Heart left ventricle (tissue), 16 donors: ENCODE measurements at regions not wholly inside any gene's neighbourhood (a gene's known extent, or its start where the extent isn't known, plus 50 kb on each side); places are given as distances from the start of the nearest gene placed in this dataset.

Experiments used
- ATAC-seq, 4 donors: fragments of 200-7000 bp; cut with Tn5 transposase; one replicate each; pipeline ENCODE4 v1.9.1; 2020 to 2022; ENCODE audit warnings: moderate library complexity in 4 of 4, mild to moderate bottlenecking in 3 of 4, moderate number of reproducible peaks in 1 of 4
- DNase-seq, 5 donors: peaks; one replicate each; pipeline ENCODE4 v3.0.0-alpha.2; 2020
- H3K27ac ChIP-seq, 12 donors: fragments of 200-600 bp; sonication (generic) in 4 of 12; one replicate each; pipeline versions ENCODE4 v1.5.0 to v1.8.0; 2016 to 2022; ENCODE audit warnings: mild to moderate bottlenecking in 2 of 12
- H3K27me3 ChIP-seq, 9 donors: fragments of 200-600 bp; sonication (generic) in 2 of 9; one replicate each; pipeline versions ENCODE4 v1.5.1 to v1.8.0; 2016 to 2022; ENCODE audit warnings: mild to moderate bottlenecking in 3 of 9
- H3K36me3 ChIP-seq, 9 donors: fragments of 200-600 bp; sonication (generic) in 2 of 9; one replicate each; pipeline versions ENCODE4 v1.5.0 to v1.8.0; 2018 to 2022; ENCODE audit warnings: mild to moderate bottlenecking in 2 of 9
- H3K4me1 ChIP-seq, 12 donors: fragments of 200-600 bp; sonication (generic) in 4 of 12; one replicate each; pipeline versions ENCODE4 v1.5.0 to v1.8.0; 2016 to 2022; ENCODE audit warnings: mild to moderate bottlenecking in 3 of 12
- H3K4me3 ChIP-seq, 12 donors: fragments of 200-600 bp; sonication (generic) in 4 of 12; one replicate each; pipeline versions ENCODE4 v1.5.0 to v1.8.0; 2017 to 2022; ENCODE audit warnings: mild to moderate bottlenecking in 9 of 12, moderate library complexity in 4 of 12
- H3K9me3 ChIP-seq, 12 donors: fragments of 200-600 bp; sonication (generic) in 4 of 12; one replicate each; pipeline versions ENCODE4 v1.5.0 to v1.8.0; 2016 to 2022; ENCODE audit warnings: mild to moderate bottlenecking in 1 of 12
- POLR2A ChIP-seq, 2 donors: fragments of 450-650 bp; IDR thresholded peaks; one replicate each; pipeline ENCODE4 v1.6.1; 2017; ENCODE audit warnings: antibody characterized with exemption in 2 of 2, mild to moderate bottlenecking in 2 of 2, moderate library complexity in 2 of 2
- WGBS, 4 donors: extraction: QIAGEN DNeasy Blood & Tissue Kit in 2 of 4; methylation state at CpG; one replicate each; pipeline versions ENCODE4 v1.1.5 to v1.1.7; 2013 to 2018; 5-methylcytosine and 5-hydroxymethylcytosine counted together
- intact Hi-C, 10 donors: fragments of 100-400 bp; cut with DNase I; formaldehyde crosslinking; loops; one replicate each; pipeline versions ENCODE4 v1.11.1 to v1.14.2; 2022
- TF ChIP-seq, protein P1 (sequence below), 12 donors: fragments of 200-600 bp; sonication (generic) in 4 of 12; IDR thresholded peaks; one replicate each; pipeline versions ENCODE4 v1.5.0 to v1.8.0; 2018 to 2022; ENCODE audit warnings: antibody characterized with exemption in 12 of 12, mild to moderate bottlenecking in 5 of 12
- donor health status: ischemic (EF 13 %, LVEDD 7.1; RV severe dilation, severe dysfunction).
- donor health status: healthy with polysubstance abuse.
- donor health status: DM: no; HTN: yes; CAD: no.
- donor health status: DM: no; HTN: no; CAD: no.
- donor health status: ischemic (EF 25% LVEDD 6.9; RV normal size, moderate dysfunction).
- donor health status: ischemic (EF 25% LVEDD 5.7; RV mildly dilated, moderate dysfunction).
- donor health status: healthy.
- donor health status: DM: yes; HTN: yes; CAD: no.
- donor health status: ischemic (EF 35%, LVEDD 5.7; RV mildly dilated, moderate dysfunction).
- donor health status: nonischemic (EF 11% LVEDD 7.7; RV severe dilation, severe dysfunction).
- donor health status: DM: yes; HTN: yes; CAD: no.
- donor health status: PGD.
- donor health status: ischemic (EF 29% LVEDD 5.4; RV normal size, mild dysfunction).
- donor health status: nonischemic (EF 23%, LVEDD 6.1; RV moderate dilation, normal function).

DNA sequence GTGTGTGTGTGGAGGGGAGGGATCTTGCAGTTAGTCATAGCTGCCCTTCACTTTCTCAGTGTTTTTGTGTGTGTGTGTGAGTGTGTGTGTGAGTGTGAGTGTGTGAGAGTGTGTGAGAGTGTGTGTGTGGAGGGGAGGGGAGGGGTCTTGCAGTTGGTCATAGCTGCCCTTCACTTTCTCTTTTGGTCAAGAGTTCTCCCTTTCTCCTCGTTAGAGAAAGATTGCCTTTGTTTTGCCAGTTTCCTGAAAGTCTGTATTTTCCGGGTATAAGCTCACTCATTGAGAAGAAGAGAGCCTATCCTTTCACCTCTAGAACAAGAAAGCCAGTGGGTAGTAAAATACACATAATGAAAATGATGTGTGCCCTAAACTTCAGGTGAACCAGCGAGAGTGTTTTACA is 75.2 kb upstream of the ENPP6 start:
- intact Hi-C loops, result no loop called here
- Histone ChIP-seq H3K4me1 (peaks cover 0 to 18% (median 0%) of the 10 kb centered on the region in 12 donors), H3K36me3 (no peaks in the 10 kb centered on the region), H3K9me3 (peaks cover 0 to 5% (median 0%) of the 10 kb centered on the region in 12 donors), H3K4me3 (no peak overlapping the region), H3K27ac (peak overlapping the region in 1 of 12 donors; percentile 12), H3K27me3 (no peaks in the 10 kb centered on the region)
- TF ChIP-seq, protein P1, sequence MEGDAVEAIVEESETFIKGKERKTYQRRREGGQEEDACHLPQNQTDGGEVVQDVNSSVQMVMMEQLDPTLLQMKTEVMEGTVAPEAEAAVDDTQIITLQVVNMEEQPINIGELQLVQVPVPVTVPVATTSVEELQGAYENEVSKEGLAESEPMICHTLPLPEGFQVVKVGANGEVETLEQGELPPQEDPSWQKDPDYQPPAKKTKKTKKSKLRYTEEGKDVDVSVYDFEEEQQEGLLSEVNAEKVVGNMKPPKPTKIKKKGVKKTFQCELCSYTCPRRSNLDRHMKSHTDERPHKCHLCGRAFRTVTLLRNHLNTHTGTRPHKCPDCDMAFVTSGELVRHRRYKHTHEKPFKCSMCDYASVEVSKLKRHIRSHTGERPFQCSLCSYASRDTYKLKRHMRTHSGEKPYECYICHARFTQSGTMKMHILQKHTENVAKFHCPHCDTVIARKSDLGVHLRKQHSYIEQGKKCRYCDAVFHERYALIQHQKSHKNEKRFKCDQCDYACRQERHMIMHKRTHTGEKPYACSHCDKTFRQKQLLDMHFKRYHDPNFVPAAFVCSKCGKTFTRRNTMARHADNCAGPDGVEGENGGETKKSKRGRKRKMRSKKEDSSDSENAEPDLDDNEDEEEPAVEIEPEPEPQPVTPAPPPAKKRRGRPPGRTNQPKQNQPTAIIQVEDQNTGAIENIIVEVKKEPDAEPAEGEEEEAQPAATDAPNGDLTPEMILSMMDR (IDR thresholded peaks at IDR 0.05), result no peak
- no peak for TF ChIP-seq POLR2A (IDR thresholded peaks at IDR 0.05)
- DNase-seq (no peak), ATAC-seq (no peak)
- WGBS, 4 donors, result 64 to 81% (median 77%) methylated on average over 3 of the region's 3 CpGs

- Histone ChIP-seq H3K4me1 (peaks cover 0 to 20% (median 0%) of the 10 kb centered on the region in 12 donors), H3K4me3 (no peak overlapping the region), H3K9me3 (peaks cover 0 to 5% (median 0%) of the 10 kb centered on the region in 12 donors), H3K36me3 (no peaks in the 10 kb centered on the region), H3K27ac (no peak overlapping the region), H3K27me3 (no peaks in the 10 kb centered on the region)
- DNase-seq, result no peak
- intact Hi-C loops, result no loop called here
- TF ChIP-seq POLR2A (IDR thresholded peaks at IDR 0.05), result no peak
- TF ChIP-seq, protein P1 (IDR thresholded peaks at IDR 0.05), result no peak
- ATAC-seq, result no peak
- 96 to 98% (median 97%) methylated on average over 3 of the region's 3 CpGs for WGBS, 4 donors
These were observed 74.8 kb upstream of the ENPP6 start for GRCh38 chr4:184292465-184292867.

- Histone ChIP-seq H3K4me3 (no peak overlapping the region), H3K9me3 (no peaks in the 10 kb centered on the region), H3K36me3 (no peaks in the 10 kb centered on the region), H3K27ac (no peak overlapping the region), H3K27me3 (no peaks in the 10 kb centered on the region), H3K4me1 (peaks cover 0 to 22% (median 0%) of the 10 kb centered on the region in 12 donors)
- ATAC-seq (no peak), DNase-seq (no peak)
- intact Hi-C loops, result loop anchor here (2.0 to 10.0 kb wide), 8 partner anchors 96 to 356 kb away; partner anchors contain the start of genes IRF2 (in 4 of the 10), CASP3 (in 3 of the 10) and PRIMPOL (in 3 of the 10)
- 86 to 92% (median 90%) methylated on average over 3 of the region's 3 CpGs for WGBS, 4 donors
- TF ChIP-seq, protein P1 (IDR thresholded peaks at IDR 0.05), result no peak
- no peak for TF ChIP-seq POLR2A (IDR thresholded peaks at IDR 0.05)
These were observed 71.5 kb upstream of the ENPP6 start for GRCh38 chr4:184289179-184289535.

DNA sequence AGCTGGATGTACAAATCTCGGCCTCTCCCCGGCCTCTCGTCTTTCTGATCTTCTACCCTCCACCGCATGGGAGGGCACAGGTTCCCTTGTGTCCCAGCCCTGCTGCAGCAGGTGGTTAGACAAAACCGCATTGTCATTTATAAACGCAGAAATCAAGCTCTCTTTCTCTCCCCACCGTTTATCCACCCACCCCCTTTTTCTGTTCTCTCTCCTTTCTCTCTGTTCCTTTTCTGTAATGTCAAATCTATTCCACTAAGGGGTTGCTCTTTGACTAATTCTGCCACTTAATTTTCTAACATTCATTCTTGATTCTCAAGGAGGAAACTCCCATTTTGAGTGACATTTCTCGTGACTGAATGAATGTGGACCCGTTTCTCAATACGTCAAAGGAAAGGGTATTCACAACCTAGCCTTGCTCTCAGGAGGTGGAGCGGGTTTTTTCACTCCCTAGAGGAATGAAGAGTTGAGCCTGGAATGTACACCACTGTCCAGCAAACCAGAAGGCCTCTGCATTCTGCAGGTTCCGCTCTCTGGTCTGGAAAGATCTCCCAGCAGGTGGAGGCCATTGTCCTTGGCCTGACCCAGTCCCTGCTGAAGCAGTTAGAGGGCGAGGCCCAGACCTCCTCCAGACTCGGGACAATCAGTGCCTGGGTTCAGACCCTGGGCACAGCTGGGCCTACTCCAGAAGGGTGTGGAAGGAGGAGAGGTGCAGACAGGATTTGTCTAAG is 70.9 kb upstream of the ENPP6 start:
- Histone ChIP-seq H3K9me3 (no peaks in the 10 kb centered on the region), H3K27me3 (no peaks in the 10 kb centered on the region), H3K36me3 (no peaks in the 10 kb centered on the region), H3K4me1 (peaks cover 0 to 18% (median 0%) of the 10 kb centered on the region in 12 donors), H3K4me3 (no peak overlapping the region), H3K27ac (no peak overlapping the region)
- peak in 3 of 4 donors; percentile 5 to 32 (median 32) for ATAC-seq
- TF ChIP-seq, protein P1 (IDR thresholded peaks at IDR 0.05), result no peak
- no peak for TF ChIP-seq POLR2A (IDR thresholded peaks at IDR 0.05)
- whole genome bisulfite sequencing, 4 donors, result 75 to 88% (median 82%) methylated on average over 13 to 14 of the region's 14 CpGs
- intact Hi-C loops, result loop anchor here (2.0 to 10.0 kb wide), 8 partner anchors 96 to 356 kb away; partner anchors contain the start of genes IRF2 (in 4 of the 10), CASP3 (in 3 of the 10) and PRIMPOL (in 3 of the 10)
- DNase-seq, result no peak
